ENCODE measurements at regions not wholly inside any gene's neighbourhood (a gene's known extent, or its start where the extent isn't known, plus 50 kb on each side); places are given as distances from the start of the nearest gene placed in this dataset.

DNA sequence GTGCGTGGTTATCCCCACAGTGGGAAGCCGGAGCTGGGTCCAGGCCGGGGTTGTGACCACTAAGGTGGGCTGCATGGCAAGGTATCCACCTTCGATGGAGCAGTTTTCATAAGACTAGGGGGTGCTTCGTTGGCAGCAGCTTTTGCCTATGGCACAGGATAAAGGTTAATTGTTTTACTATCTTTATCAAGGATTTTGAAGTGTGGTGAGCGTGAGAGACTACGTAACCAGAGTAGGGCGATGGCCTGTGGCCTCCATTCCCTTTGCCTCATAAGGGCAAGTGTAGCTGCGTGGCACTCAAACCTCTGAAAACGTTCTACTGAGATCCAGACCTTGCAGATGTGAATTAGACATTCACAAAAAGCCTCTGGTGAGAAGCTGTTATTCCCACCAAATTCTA, 206.6 kb downstream of the ACKR3 start:
- H2BK20ac ChIP-seq (ENCODE audit: low read length): no peak overlapping the region
- H3K4me3 ChIP-seq (ENCODE audit: extremely low read depth in 1 of 4, insufficient read depth in 2 of 4, low read depth in 3 of 4, low read length in 4 of 4): no peak overlapping the region
- WGBS, 2 experiments (ENCODE audit: extremely low coverage in 1 of 2, insufficient coverage in 1 of 2, insufficient read length in 1 of 2, insufficient replicate concordance in 2 of 2, low coverage in 1 of 2, low lambda C conversion rate in 2 of 2, missing lambda C conversion rate in 1 of 2): 76% methylated on average over 10 of the region's 10 CpGs; no CpG with 5 or more reads in 1 of the 2 experiments
- no peak overlapping the region for H3K9ac ChIP-seq (replicated peaks in 1 of 4; ENCODE audit: extremely low read depth in 1 of 4, low read depth in 3 of 4, low read length in 3 of 4)
- H3K18ac ChIP-seq (ENCODE audit: extremely low read depth, low read length): no peak overlapping the region
- H3K27me3 ChIP-seq (replicated peaks in 1 of 4; ENCODE audit: control insufficient read depth in 3 of 4, extremely low read depth in 1 of 4, insufficient read depth in 3 of 4, low read length in 3 of 4): no peaks in the 10 kb centered on the region
- H2AK5ac ChIP-seq (ENCODE audit: low read depth, low read length): no peak overlapping the region
- ChIA-PET CTCF (ENCODE audit: partially characterized antibody) (interaction anchor here (0.6 to 1.1 kb wide), 3 partner anchors 125 to 831 kb away, joined by 3 read pairs; no protein-coding TSS in a partner anchor), POLR2A (ENCODE audit: partially characterized antibody) (no interaction called here)
- no peak overlapping the region for H3K14ac ChIP-seq (ENCODE audit: insufficient read length)
- no peak overlapping the region for H3K4me2 ChIP-seq (ENCODE audit: insufficient read depth in 1 of 2, low read depth in 2 of 2, low read length in 2 of 2)
- H2AFZ ChIP-seq (ENCODE audit: low read length): no peak overlapping the region
- H3K27ac ChIP-seq (ENCODE audit: low read depth, low read length): no peak overlapping the region
- H3K36me3 ChIP-seq (ENCODE audit: control insufficient read depth in 2 of 4, insufficient read depth in 4 of 4, low read length in 3 of 4): no peaks in the 10 kb centered on the region
- no peak overlapping the region for H2BK15ac ChIP-seq (ENCODE audit: low read length)
- DNase-seq (ENCODE audit: low read depth in 1 of 2, low spot score in 2 of 2) (no peak), FAIRE-seq (no peak)
- H4K91ac ChIP-seq (replicated peaks; ENCODE audit: insufficient read length, low read length): no peak overlapping the region
- no peaks in the 10 kb centered on the region for H4K20me1 ChIP-seq (replicated peaks in 1 of 2; ENCODE audit: control insufficient read depth in 1 of 2, insufficient read depth in 2 of 2, low read length in 2 of 2)
- H3K79me2 ChIP-seq (ENCODE audit: control insufficient read depth in 1 of 2, insufficient read depth in 2 of 2, low read length in 2 of 2): no peaks in the 10 kb centered on the region
- H4K8ac ChIP-seq (ENCODE audit: extremely low read depth, insufficient read depth, low read length): no peak overlapping the region
- H3K79me1 ChIP-seq (ENCODE audit: low read depth, low read length): no peaks in the 10 kb centered on the region
- no peak overlapping the region for H2BK5ac ChIP-seq (ENCODE audit: low read depth, low read length)
- no peaks in the 10 kb centered on the region for H3K23me2 ChIP-seq (ENCODE audit: low read depth, low read length)
- no peak overlapping the region for H2BK12ac ChIP-seq (ENCODE audit: low read depth, low read length)
- no peaks in the 10 kb centered on the region; a peak in 1 of 7 replicates for H3K4me1 ChIP-seq (replicated peaks in 1 of 4; ENCODE audit: control insufficient read depth in 3 of 4, insufficient read depth in 4 of 4, low read length in 3 of 4)
- H4K5ac ChIP-seq (ENCODE audit: insufficient read length, low read depth, low read length): no peak overlapping the region
- no peaks in the 10 kb centered on the region for H3K9me3 ChIP-seq (ENCODE audit: insufficient read depth in 2 of 2, low read depth in 1 of 2, low read length in 1 of 2)
- H3K4ac ChIP-seq (replicated peaks; ENCODE audit: insufficient read length, low read depth, low read length): no peak overlapping the region
- no peak overlapping the region for H3K23ac ChIP-seq (ENCODE audit: insufficient read length)
- H3K56ac ChIP-seq (replicated peaks; ENCODE audit: insufficient read length, low read depth, low read length): no peak overlapping the region
- no peak overlapping the region for H2BK120ac ChIP-seq (replicated peaks; ENCODE audit: low read depth, low read length)
- TF ChIP-seq HDAC6 (IDR thresholded peaks at IDR 0.05; ENCODE audit: low read depth, low read length): no peak
- no peak for TF ChIP-seq JUN (IDR thresholded peaks at IDR 0.05; ENCODE audit: low read depth, low read length)
- TF ChIP-seq SIN3A (conservative IDR thresholded peaks at IDR 0.05 in 1 of 2, IDR thresholded peaks at IDR 0.05 in 1 of 2; ENCODE audit: low read depth in 1 of 2, low read length in 2 of 2): no peak
- TF ChIP-seq POLR2A (IDR thresholded peaks at IDR 0.05; ENCODE audit: control extremely low read depth in 1 of 2, low read depth in 2 of 2, low read length in 2 of 2): no peak
- no peak for TF ChIP-seq TCF12 (IDR thresholded peaks at IDR 0.05; ENCODE audit: low read depth, low read length)
- no peak for TF ChIP-seq NANOG (IDR thresholded peaks at IDR 0.05; ENCODE audit: insufficient read depth, low read depth, low read length, poor library complexity, severe bottlenecking)
- TF ChIP-seq SP1 (IDR thresholded peaks at IDR 0.05; ENCODE audit: low read depth, low read length): no peak
- TF ChIP-seq SUZ12 (IDR thresholded peaks at IDR 0.05; ENCODE audit: low read length): no peak
- no peak for TF ChIP-seq CTBP2 (IDR thresholded peaks at IDR 0.05; ENCODE audit: borderline replicate concordance, insufficient read depth, insufficient read length, low read length)
- TF ChIP-seq RAD21 (IDR thresholded peaks at IDR 0.05 in 1 of 2, conservative IDR thresholded peaks at IDR 0.05 in 1 of 2; ENCODE audit: low read depth in 2 of 2, low read length in 2 of 2): no peak
- TF ChIP-seq, protein P1, sequence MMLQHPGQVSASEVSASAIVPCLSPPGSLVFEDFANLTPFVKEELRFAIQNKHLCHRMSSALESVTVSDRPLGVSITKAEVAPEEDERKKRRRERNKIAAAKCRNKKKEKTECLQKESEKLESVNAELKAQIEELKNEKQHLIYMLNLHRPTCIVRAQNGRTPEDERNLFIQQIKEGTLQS (IDR thresholded peaks at IDR 0.05; ENCODE audit: insufficient read depth, low read depth, low read length): no peak
- TF ChIP-seq, protein P2, sequence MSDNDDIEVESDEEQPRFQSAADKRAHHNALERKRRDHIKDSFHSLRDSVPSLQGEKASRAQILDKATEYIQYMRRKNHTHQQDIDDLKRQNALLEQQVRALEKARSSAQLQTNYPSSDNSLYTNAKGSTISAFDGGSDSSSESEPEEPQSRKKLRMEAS (IDR thresholded peaks at IDR 0.05): no peak
- TF ChIP-seq CBX8 (IDR thresholded peaks at IDR 0.05; ENCODE audit: borderline replicate concordance, low read depth, low read length): no peak
- no peak for TF ChIP-seq CEBPB (IDR thresholded peaks at IDR 0.05; ENCODE audit: low read depth, low read length)

All from H1 (cell line).